Heart right ventricle (tissue), 16 donors: ENCODE measurements at regions not wholly inside any gene's neighbourhood (a gene's known extent, or its start where the extent isn't known, plus 50 kb on each side); places are given as distances from the start of the nearest gene placed in this dataset.

ENCODE experiments used
- ATAC-seq, 8 donors: fragments of 200-7000 bp; cut with Tn5 transposase; one replicate each; pipeline ENCODE4 v1.9.1; 2020; ENCODE audit warnings: mild to moderate bottlenecking in 8 of 8, moderate library complexity in 8 of 8, moderate number of reproducible peaks in 1 of 8
- DNase-seq, 2 donors: peaks; one replicate each; pipeline ENCODE4 v3.0.0-alpha.2; 2020
- H3K27ac ChIP-seq, 10 donors: fragments of 200-600 bp; sonication (generic) in 2 of 10; one replicate each; pipeline versions ENCODE4 v1.5.0 to v1.8.0; 2020 to 2022; ENCODE audit warnings: mild to moderate bottlenecking in 3 of 10
- H3K27me3 ChIP-seq, 7 donors: fragments of 200-600 bp; one replicate each; pipeline ENCODE4 v1.8.0; 2021 to 2022; ENCODE audit warnings: mild to moderate bottlenecking in 2 of 7
- H3K36me3 ChIP-seq, 9 donors: fragments of 200-600 bp; sonication (generic) in 1 of 9; one replicate each; pipeline versions ENCODE4 v1.5.0 to v1.8.0; 2020 to 2022; ENCODE audit warnings: mild to moderate bottlenecking in 2 of 9
- H3K4me1 ChIP-seq, 9 donors: fragments of 200-600 bp; sonication (generic) in 1 of 9; one replicate each; pipeline versions ENCODE4 v1.5.0 to v1.8.0; 2020 to 2022; ENCODE audit warnings: mild to moderate bottlenecking in 4 of 9
- H3K4me3 ChIP-seq, 10 donors: fragments of 200-600 bp; sonication (generic) in 2 of 10; one replicate each; pipeline versions ENCODE4 v1.5.0 to v1.8.0; 2020 to 2022; ENCODE audit warnings: mild to moderate bottlenecking in 7 of 10, moderate library complexity in 2 of 10
- H3K9me3 ChIP-seq, 11 donors: fragments of 200-600 bp in 10 of 11; sonication (generic) in 2 of 11; one replicate each; pipeline versions ENCODE4 v1.5.0 to v1.8.0; 2013 to 2022; ENCODE audit warnings: mild to moderate bottlenecking in 2 of 11, control low read depth in 1 of 11, moderate library complexity in 1 of 11
- WGBS, 2 donors: extraction: QIAGEN DNeasy Blood & Tissue Kit; methylation state at CpG; one replicate each; pipeline ENCODE4 v1.1.7; 2013; ENCODE audit warnings: inconsistent platforms in 1 of 2; 5-methylcytosine and 5-hydroxymethylcytosine counted together
- intact Hi-C, 10 donors: fragments of 100-400 bp; cut with DNase I; formaldehyde crosslinking; loops; one replicate each; pipeline versions ENCODE4 v1.11.1 to v1.14.2; 2022
- TF ChIP-seq, protein P1 (sequence below), 9 donors: fragments of 200-600 bp; sonication (generic) in 2 of 9; IDR thresholded peaks; one replicate each; pipeline versions ENCODE4 v1.5.0 to v1.8.0; 2021 to 2022; ENCODE audit warnings: antibody characterized with exemption in 9 of 9, mild to moderate bottlenecking in 5 of 9, moderate library complexity in 1 of 9
- donor health status: Arrhythmogenic right ventricular cardiomyopathy.
- donor health status: ischemic (EF 13 %, LVEDD 7.1; RV severe dilation, severe dysfunction).
- donor health status: healthy with polysubstance abuse.
- donor health status: DM: no; HTN: yes; CAD: no.
- donor health status: DM: no; HTN: no; CAD: no.
- donor health status: ischemic (EF 25% LVEDD 6.9; RV normal size, moderate dysfunction).
- donor health status: ischemic (EF 25% LVEDD 5.7; RV mildly dilated, moderate dysfunction).
- donor health status: healthy.
- donor health status: DM: yes; HTN: yes; CAD: no.
- donor health status: Ischemic cardiomyopathy.
- donor health status: ischemic (EF 35%, LVEDD 5.7; RV mildly dilated, moderate dysfunction).
- donor health status: nonischemic (EF 11% LVEDD 7.7; RV severe dilation, severe dysfunction).
- donor health status: DM: yes; HTN: yes; CAD: no.
- donor health status: PGD.
- donor health status: ischemic (EF 29% LVEDD 5.4; RV normal size, mild dysfunction).
- donor health status: nonischemic (EF 23%, LVEDD 6.1; RV moderate dilation, normal function).

GRCh38 chrX:45859407-45859806, 658.7 kb upstream of the DIPK2B start:
- intact Hi-C loops, result no loop called here
- no peak for ATAC-seq
- H3K27me3 ChIP-seq, result peaks cover 0 to 65% (median 0%) of the 10 kb centered on the region in 7 donors
- no peak overlapping the region for H3K27ac ChIP-seq
- no peaks in the 10 kb centered on the region for H3K36me3 ChIP-seq
- H3K9me3 ChIP-seq, result no peaks in the 10 kb centered on the region
- no peaks in the 10 kb centered on the region for H3K4me1 ChIP-seq
- 87 to 89% methylated on average over 4 of the region's 4 CpGs for WGBS, 2 donors
- DNase-seq, result no peak
- no peak overlapping the region for H3K4me3 ChIP-seq
- TF ChIP-seq, protein P1, sequence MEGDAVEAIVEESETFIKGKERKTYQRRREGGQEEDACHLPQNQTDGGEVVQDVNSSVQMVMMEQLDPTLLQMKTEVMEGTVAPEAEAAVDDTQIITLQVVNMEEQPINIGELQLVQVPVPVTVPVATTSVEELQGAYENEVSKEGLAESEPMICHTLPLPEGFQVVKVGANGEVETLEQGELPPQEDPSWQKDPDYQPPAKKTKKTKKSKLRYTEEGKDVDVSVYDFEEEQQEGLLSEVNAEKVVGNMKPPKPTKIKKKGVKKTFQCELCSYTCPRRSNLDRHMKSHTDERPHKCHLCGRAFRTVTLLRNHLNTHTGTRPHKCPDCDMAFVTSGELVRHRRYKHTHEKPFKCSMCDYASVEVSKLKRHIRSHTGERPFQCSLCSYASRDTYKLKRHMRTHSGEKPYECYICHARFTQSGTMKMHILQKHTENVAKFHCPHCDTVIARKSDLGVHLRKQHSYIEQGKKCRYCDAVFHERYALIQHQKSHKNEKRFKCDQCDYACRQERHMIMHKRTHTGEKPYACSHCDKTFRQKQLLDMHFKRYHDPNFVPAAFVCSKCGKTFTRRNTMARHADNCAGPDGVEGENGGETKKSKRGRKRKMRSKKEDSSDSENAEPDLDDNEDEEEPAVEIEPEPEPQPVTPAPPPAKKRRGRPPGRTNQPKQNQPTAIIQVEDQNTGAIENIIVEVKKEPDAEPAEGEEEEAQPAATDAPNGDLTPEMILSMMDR (IDR thresholded peaks at IDR 0.05), result no peak

GRCh38 chrX:45852884-45853283, 652.2 kb upstream of the DIPK2B start:
- 95% methylated on average over 3 of the region's 3 CpGs for WGBS, 2 donors
- intact Hi-C loops, result no loop called here
- no peak for DNase-seq
- Histone ChIP-seq H3K27me3 (peaks cover 0 to 85% (median 0%) of the 10 kb centered on the region in 7 donors), H3K36me3 (no peaks in the 10 kb centered on the region), H3K27ac (no peak overlapping the region), H3K9me3 (no peaks in the 10 kb centered on the region), H3K4me1 (peaks cover 0 to 5% (median 0%) of the 10 kb centered on the region in 9 donors), H3K4me3 (no peak overlapping the region)
- TF ChIP-seq, protein P1 (IDR thresholded peaks at IDR 0.05), result no peak
- ATAC-seq, result no peak

DNA sequence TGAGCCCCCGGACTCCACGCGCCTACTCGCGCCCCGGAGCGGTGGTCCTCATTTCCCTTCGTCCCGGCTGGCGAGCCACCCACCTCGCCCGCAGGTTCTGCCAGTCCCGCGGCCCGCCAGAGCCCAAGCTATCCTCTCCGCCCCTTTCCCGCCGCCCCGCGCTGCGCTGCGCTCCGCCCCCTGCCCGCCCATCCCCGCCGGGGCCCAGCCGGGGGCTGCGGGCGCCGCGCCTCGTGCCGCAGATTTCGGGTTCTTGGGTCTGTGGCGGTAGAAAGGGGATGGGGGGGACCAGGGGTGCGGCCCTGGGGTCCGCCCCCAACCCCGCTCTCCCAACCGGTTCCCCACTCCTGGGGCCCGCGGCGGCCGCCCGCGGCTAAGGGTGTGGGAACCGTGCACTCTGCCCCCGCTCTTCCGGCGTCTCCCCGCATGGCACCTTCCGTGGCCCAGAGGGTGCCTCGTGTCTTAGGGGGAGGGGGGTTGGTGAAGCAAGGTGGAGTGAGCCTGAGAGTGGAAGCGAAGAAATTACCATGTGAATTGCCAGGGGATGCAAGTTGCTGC, 650.8 kb upstream of the DIPK2B start:
- H3K27me3 ChIP-seq, result peaks cover 0 to 82% (median 0%) of the 10 kb centered on the region in 7 donors
- peak in 1 of 2 donors; percentile 2 for DNase-seq
- TF ChIP-seq, protein P1 (IDR thresholded peaks at IDR 0.05), result no peak
- no peak overlapping the region for H3K27ac ChIP-seq
- WGBS, 2 donors, result 2 to 3% methylated on average over 15 to 47 of the region's 53 CpGs
- H3K36me3 ChIP-seq, result no peaks in the 10 kb centered on the region
- peak in 3 of 8 donors; percentile 52 to 63 (median 55) for ATAC-seq
- no peaks in the 10 kb centered on the region for H3K9me3 ChIP-seq
- H3K4me1 ChIP-seq, result peaks cover 0 to 5% (median 0%) of the 10 kb centered on the region in 9 donors
- peak overlapping the region; percentile 32 to 58 (median 51) for H3K4me3 ChIP-seq
- intact Hi-C loops, result no loop called here

- peak in 1 of 2 donors; percentile 3 for DNase-seq
- WGBS, 2 donors, result 0 to 1% methylated on average over 43 to 52 of the region's 54 CpGs
- H3K36me3 ChIP-seq, result no peaks in the 10 kb centered on the region
- peaks cover 0 to 83% (median 0%) of the 10 kb centered on the region in 7 donors for H3K27me3 ChIP-seq
- H3K4me3 ChIP-seq, result peak overlapping the region; percentile 32 to 58 (median 51)
- peak in 7 of 8 donors; percentile 9 to 57 (median 38) for ATAC-seq
- TF ChIP-seq, protein P1 (IDR thresholded peaks at IDR 0.05), result no peak
- no peaks in the 10 kb centered on the region for H3K9me3 ChIP-seq
- intact Hi-C loops, result no loop called here
- H3K27ac ChIP-seq, result no peak overlapping the region
- H3K4me1 ChIP-seq, result peaks cover 0 to 5% (median 0%) of the 10 kb centered on the region in 9 donors
Measured at GRCh38 chrX:45850775-45851433, 650.2 kb upstream of the DIPK2B start.
